HG03280 (cell line): ENCODE measurements at regions not wholly inside any gene's neighbourhood (a gene's known extent, or its start where the extent isn't known, plus 50 kb on each side); places are given as distances from the start of the nearest gene placed in this dataset.
A peak's percentile ranks its signal among the peaks of the same experiment; 100 is the strongest.

Source experiments
- ATAC-seq: cut with Tn5 transposase; IDR thresholded peaks from one replicate; pipeline ENCODE4 v1.9.1; 2021; ENCODE audit warnings: mild to moderate bottlenecking, moderate library complexity; ENCODE audit not compliant: unreplicated experiment

- no peak for ATAC-seq
These were observed 557.4 kb upstream of the ZNF462 start for GRCh38 chr9:106305428-106306133.

- no peak for ATAC-seq
These were observed 555.3 kb upstream of the ZNF462 start for GRCh38 chr9:106307670-106308069.

GRCh38 chr9:106309925-106310324, 553.0 kb upstream of the ZNF462 start:
- ATAC-seq, result no peak

- no peak for ATAC-seq
These were observed 552.2 kb upstream of the ZNF462 start for GRCh38 chr9:106310782-106311181.

- ATAC-seq, result no peak
These were observed 550.1 kb upstream of the ZNF462 start for GRCh38 chr9:106312906-106313305.

GRCh38 chr9:106314476-106314875, 548.5 kb upstream of the ZNF462 start:
- no peak for ATAC-seq

GRCh38 chr9:106321394-106322180, 541.4 kb upstream of the ZNF462 start:
- no peak for ATAC-seq

- no peak for ATAC-seq
These were observed 540.2 kb upstream of the ZNF462 start for GRCh38 chr9:106322706-106323245.

- no peak for ATAC-seq
These were observed 538.8 kb upstream of the ZNF462 start for GRCh38 chr9:106324053-106324585.

GRCh38 chr9:106324591-106325280, 538.2 kb upstream of the ZNF462 start:
- no peak for ATAC-seq

- ATAC-seq, result peak; percentile 74
These were observed 536.5 kb upstream of the ZNF462 start for GRCh38 chr9:106326493-106326892.

GRCh38 chr9:106333481-106333880, 529.5 kb upstream of the ZNF462 start:
- ATAC-seq, result no peak

- no peak for ATAC-seq
These were observed 528.9 kb upstream of the ZNF462 start for GRCh38 chr9:106334081-106334480.

GRCh38 chr9:106339882-106340281, 523.1 kb upstream of the ZNF462 start:
- ATAC-seq, result no peak

- ATAC-seq, result no peak
These were observed 512.2 kb upstream of the ZNF462 start for GRCh38 chr9:106350777-106351176.

GRCh38 chr9:106356924-106357323, 506.0 kb upstream of the ZNF462 start:
- ATAC-seq, result no peak

GRCh38 chr9:106358331-106358730, 504.6 kb upstream of the ZNF462 start:
- no peak for ATAC-seq

GRCh38 chr9:106376689-106377088, 486.3 kb upstream of the ZNF462 start:
- ATAC-seq, result no peak

- no peak for ATAC-seq
These were observed 479.9 kb upstream of the ZNF462 start for GRCh38 chr9:106383072-106383471.

GRCh38 chr9:106387965-106388364, 475.0 kb upstream of the ZNF462 start:
- no peak for ATAC-seq

GRCh38 chr9:106393226-106393625, 469.7 kb upstream of the ZNF462 start:
- no peak for ATAC-seq
